HFF-Myc (cell line): ENCODE measurements at regions not wholly inside any gene's neighbourhood (a gene's known extent, or its start where the extent isn't known, plus 50 kb on each side); places are given as distances from the start of the nearest gene placed in this dataset.

Source experiments
- DNase-seq: peaks from one replicate; pipeline ENCODE4 v3.0.0-alpha.2; 2011; ENCODE audit warnings: low read depth; ENCODE audit errors: extremely low read depth
- H3K4me3 ChIP-seq: replicated peaks from 2 replicates; pipeline ENCODE4 v1.5.1; 2011; ENCODE audit warnings: low read depth, mild to moderate bottlenecking, control low read depth, low read length
- CTCF ChIP-seq: IDR thresholded peaks from 2 replicates; pipeline ENCODE4 v1.5.1; 2012; ENCODE audit warnings: mild to moderate bottlenecking, low read depth, low read length, control low read depth; ENCODE audit errors: missing control alignments

DNA sequence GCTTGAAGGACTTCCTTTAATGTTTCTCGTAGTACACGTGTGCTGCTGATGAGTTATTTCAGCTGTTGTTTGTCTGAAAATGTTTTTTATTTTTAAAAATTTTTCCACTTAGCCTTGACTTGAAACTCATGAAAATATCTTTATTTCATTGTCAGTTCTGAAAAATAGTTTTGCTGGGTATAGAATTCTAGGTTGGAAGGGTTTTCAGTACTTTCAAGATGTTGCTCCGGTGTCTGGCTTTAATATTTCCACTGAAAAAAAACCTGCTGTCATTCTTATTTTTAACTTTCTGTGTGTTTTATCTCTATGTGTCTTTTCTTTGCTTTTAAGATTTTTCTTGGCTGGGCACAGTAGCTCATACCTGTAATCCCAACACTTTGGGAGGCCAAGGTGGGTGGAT, 103.8 kb downstream of the UNCX start:
- no peak for DNase-seq
- H3K4me3 ChIP-seq: no peak overlapping the region
- TF ChIP-seq CTCF: no peak

- DNase-seq: no peak
- H3K4me3 ChIP-seq: no peak overlapping the region
- no peak for TF ChIP-seq CTCF
Measured at GRCh38 chr7:1339611-1340010, 106.9 kb downstream of the UNCX start.

GRCh38 chr7:1340031-1340430, 107.4 kb downstream of the UNCX start:
- DNase-seq: no peak
- H3K4me3 ChIP-seq: no peak overlapping the region
- TF ChIP-seq CTCF: no peak

DNA sequence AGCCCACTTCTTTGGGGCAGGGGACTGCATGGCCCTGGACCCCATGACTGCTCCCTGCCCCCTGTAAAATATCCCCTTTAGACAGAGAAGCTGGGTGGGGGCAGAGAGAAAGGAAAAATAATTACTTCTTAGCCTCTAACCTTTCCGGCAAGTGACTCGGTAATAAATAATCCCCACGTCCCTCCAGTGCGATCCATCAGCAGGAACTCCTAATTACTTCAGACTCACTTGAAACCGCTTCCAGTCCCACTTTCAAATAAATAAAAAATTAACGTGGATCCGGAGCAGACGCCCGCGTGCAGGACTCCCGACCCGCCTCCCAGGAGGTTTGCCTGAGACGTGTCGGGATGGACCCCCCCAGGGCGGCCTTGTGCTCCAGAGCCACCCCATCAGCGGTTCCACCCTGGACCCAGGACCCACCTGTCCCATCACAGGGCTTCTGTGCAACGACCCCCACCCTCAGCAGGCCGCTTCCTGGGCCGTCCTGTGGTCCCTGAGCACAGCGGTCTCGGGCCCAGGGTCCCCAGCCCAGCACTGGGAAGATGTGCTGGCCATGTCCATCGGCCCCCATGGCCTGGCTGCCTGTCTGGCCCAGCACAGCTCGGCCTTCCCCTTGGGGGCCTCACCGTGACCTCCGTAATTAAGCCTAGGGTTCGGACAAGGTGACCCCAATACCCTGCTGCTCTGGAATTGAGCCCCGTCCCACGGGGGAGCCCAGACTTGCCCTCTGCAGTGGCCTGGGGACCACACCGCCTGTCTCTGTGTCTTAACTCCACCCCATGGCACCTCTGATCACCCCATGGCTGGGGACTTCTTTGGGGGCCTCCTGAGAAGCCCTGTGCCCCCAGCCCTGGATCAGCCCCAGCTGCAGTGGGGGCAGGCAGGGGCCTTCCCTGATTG, 108.0 kb downstream of the UNCX start:
- no peak for TF ChIP-seq CTCF
- H3K4me3 ChIP-seq: no peak overlapping the region
- DNase-seq: no peak

DNA sequence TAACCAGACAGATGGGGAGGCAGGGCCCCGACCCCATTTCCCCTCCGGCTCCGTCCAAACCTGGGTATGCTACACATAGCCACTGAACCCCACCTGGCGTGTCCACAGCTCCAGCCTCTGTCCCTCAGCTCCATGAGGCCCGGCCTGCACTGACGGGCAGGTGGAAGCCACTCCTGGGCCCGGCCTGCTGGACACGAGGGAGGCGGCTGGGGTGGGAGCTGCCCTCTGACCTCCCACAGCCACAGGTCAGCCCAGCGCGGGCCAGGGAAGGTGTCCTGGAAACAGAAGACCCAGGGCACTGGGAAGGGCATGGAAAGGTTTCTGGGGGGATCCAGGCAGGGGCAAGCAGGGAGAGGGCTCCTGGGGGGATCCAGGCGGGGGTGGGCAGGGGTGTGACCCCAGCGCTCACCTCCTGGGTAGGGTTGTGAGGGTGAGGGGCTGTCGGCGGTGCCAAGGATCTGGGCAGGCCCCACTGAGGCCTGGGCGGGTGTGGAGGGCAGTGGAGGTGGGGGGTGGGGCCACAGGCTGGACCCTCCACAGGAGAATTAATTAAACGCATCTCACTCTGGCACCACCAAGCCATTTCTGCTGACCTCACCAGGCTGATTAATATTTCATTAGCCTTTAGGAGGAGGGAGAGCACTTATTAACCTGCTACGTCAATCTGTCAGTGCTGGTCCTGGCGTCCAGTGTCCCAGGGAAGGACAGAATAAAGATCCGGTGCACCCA, 108.9 kb downstream of the UNCX start:
- no peak for TF ChIP-seq CTCF
- no peak overlapping the region for H3K4me3 ChIP-seq
- no peak for DNase-seq

DNA sequence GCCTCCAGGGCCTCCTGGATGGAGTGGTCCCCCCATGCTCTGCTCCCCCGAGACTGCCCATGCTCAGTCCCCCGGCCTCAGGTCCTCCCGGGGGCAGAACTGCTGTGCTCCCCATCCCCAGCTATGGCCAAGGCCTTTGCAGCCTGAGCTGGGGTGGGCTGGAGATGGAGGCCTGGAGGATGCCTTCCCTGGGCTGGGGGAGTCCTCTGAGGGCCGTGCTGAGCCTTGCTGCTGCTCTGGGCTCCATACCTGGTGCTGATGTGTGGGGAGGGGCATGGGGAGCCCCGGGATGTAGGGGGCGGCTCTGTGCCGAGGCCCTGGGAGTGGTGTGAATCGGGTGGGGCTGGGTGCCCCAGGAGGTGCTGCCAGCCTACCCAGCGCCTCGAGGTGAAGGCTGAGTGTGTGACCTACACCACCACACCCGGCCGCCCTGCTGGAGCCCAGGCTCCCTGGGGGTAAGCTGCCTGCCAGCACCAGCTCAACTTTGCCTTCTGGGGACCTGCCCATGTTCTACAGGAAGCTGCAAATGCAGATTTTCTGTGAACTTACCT, 109.5 kb downstream of the UNCX start:
- no peak overlapping the region for H3K4me3 ChIP-seq
- no peak for DNase-seq
- TF ChIP-seq CTCF: no peak
